ENCODE measurements at regions not wholly inside any gene's neighbourhood (a gene's known extent, or its start where the extent isn't known, plus 50 kb on each side); places are given as distances from the start of the nearest gene placed in this dataset.
"Not testable (repeated sequence)": the region's sequence is repeated elsewhere in the genome, so short reads cannot be mapped to it uniquely, and the experiment has no call there.

GRCh38 chr5:154601014-154601413 lies 123.0 kb upstream of the HAND1 start:
- POLR2A ChIA-PET, result no interaction called here
- CTCF ChIA-PET, result no interaction called here

- ChIA-PET POLR2A (no interaction called here), CTCF (no interaction called here)
Measured at GRCh38 chr5:154598021-154598420, 120.0 kb upstream of the HAND1 start.

DNA sequence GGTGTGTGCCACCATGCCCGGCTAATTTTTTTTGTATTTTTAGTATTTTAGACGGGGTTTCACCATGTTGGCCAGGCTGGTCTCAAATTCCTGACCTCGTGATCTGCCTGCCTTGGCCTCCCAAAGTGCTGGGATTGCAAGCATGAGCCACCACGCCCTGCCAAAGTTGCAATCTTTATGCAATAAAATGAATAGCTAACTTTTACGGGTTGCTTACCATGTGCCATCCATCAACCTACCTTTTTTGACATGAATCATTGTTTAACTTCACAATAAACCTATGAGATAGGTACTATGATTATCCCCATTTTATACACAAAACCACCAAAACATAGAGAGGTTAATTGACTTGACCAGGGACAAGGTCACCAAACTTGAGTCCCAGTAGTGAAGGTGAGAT lies 118.8 kb upstream of the HAND1 start:
- POLR2A ChIA-PET, CTCF ChIA-PET: not testable (repeated sequence)

GRCh38 chr5:154595662-154596061 lies 117.6 kb upstream of the HAND1 start:
- CTCF ChIA-PET, result no interaction called here

GRCh38 chr5:154593796-154594195 lies 115.8 kb upstream of the HAND1 start:
- CTCF ChIA-PET, result interaction anchor here (0.7 kb wide), 1 partner anchor 1968 kb away, joined by 3 read pairs; no protein-coding TSS in a partner anchor
- POLR2A ChIA-PET, result no interaction called here

More at GRCh38 chr5:154595662-154596061, 117.6 kb upstream of the HAND1 start:
- POLR2A ChIA-PET, result no interaction called here

DNA sequence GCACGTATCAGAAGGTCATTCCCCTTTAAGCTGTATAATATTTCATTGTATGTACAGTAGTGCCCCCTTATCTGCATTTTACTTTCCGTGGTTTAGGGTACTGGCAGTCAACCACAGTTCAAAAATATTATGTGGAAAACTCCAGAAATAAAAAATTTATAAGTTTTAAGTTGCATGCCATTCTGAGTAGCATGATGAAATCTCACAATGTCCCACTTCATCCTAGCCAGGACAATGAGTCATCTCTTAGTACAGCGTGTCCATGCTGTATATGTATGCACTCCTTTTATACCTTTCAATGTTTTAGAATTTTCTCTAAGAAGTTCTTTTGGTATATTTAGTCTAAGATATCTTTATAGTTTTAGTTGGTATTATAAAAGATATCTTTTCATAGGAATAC lies 115.0 kb upstream of the HAND1 start:
- ChIA-PET POLR2A (no interaction called here), CTCF (no interaction called here)

GRCh38 chr5:154590093-154590724 lies 112.2 kb upstream of the HAND1 start:
- POLR2A ChIA-PET, result no interaction called here
- CTCF ChIA-PET, result no interaction called here

GRCh38 chr5:154589511-154589910 lies 111.5 kb upstream of the HAND1 start:
- ChIA-PET POLR2A (no interaction called here), CTCF (no interaction called here)

DNA sequence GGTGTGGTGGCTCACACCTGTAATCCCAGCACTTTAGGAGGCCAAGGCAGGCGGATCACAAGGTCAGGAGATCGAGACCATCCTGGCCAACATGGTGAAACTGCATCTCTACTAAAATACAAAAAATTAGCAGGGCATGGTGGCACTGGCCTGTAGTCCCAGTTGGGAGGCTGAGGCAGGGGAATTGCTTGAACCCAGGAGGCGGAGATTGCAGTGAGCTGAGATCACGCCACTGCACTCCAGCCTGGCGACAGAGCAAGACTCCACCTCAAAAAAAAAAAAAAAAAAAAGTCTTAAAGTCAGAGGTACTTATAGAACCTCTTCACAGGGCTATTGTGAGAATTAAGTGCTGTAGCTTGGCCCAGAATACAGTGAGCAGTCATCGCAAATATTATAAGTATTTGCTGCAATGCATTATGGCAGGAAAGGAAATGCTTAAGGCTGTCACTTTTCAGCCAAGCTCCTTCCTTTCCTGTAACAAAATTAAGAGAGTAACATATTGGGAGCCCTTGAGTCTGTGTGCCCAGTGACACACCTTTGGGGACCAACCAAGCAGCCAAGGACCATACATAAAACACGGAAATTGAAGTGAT lies 110.9 kb upstream of the HAND1 start:
- CTCF ChIA-PET, POLR2A ChIA-PET: not testable (repeated sequence)

DNA sequence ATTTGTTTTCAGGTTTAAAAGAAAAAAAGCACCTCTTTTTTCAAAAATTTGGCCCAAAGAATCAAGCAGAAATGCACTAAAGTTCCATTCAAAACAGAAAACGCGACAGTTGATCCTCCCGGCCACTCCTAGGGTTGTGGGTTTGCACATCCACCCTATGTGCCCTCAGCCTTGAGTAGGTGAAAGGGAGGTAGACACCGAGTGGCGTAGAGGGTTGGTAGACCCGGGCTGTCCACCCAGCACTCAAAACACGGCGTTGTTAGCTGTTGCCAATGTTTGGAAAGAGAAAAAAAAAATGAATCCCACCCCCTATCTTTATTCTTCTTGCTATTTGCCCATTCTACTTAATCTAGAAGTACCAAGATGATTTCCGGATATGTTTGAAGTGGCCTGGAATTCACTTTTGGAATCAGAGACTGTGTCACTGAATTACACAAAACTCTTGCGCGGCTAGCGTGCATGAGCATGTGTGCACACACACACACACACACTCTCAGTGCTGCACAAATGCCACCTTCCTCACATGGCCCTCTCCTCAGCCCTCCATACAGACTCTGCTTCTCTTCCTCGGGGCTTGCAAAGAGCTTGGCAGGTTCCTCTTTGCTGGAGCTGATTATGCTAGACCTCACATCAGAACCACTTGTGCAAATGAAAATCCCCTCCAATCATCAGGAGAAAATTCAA lies 110.2 kb upstream of the HAND1 start:
- CTCF ChIA-PET, result no interaction called here
- POLR2A ChIA-PET, result no interaction called here

DNA sequence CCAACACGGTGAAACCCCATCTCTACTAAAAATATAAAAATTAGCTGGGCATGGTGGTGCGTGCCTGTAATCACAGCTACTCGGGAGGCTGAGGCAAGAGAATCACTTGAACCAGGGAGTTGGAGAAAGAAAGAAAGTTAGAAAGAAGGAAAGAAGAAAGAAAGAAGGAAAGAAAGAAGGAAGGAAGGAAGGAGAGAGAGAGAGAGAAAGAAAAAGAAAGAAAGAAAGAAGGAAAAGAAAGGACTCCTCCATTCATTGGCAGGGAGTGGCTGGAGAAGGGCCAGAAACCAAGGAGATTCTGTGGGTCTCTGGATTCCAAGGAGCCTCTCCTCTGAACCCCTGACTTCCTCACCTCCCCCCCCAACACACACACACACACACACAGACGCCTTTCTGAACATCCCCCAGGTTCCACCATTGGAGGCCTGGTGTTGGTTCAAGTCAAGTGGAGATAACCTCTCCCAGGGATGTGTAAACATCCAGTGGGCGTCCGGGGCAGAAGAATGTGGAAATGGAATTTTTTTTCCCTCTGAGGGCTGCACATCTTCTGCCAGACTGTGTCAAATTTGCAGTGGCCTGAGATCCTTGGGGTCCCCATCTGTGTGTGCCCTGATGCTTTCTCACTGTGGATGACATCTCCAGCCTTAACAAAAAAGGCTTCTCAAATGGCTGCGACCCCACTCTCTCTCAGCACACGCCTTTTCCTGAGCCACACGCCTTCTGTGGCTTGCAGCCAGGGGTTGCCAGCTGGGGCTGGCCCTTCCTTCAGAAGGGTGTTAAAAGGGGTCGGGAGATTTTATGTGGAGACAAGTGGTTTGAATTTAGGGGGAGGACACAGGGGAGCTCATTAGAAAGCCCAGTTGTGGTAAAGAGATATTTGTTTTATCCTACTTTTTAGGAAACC lies 109.3 kb upstream of the HAND1 start:
- CTCF ChIA-PET, result no interaction called here
- POLR2A ChIA-PET, result no interaction called here

GRCh38 chr5:154583671-154584177 lies 105.7 kb upstream of the HAND1 start:
- ChIA-PET CTCF (no interaction called here), POLR2A (no interaction called here)

- ChIA-PET POLR2A (no interaction called here), CTCF (no interaction called here)
Measured at GRCh38 chr5:154580422-154580821, 102.4 kb upstream of the HAND1 start.

GRCh38 chr5:154577416-154577815 lies 99.4 kb upstream of the HAND1 start:
- POLR2A ChIA-PET, result no interaction called here
- CTCF ChIA-PET, result no interaction called here

DNA sequence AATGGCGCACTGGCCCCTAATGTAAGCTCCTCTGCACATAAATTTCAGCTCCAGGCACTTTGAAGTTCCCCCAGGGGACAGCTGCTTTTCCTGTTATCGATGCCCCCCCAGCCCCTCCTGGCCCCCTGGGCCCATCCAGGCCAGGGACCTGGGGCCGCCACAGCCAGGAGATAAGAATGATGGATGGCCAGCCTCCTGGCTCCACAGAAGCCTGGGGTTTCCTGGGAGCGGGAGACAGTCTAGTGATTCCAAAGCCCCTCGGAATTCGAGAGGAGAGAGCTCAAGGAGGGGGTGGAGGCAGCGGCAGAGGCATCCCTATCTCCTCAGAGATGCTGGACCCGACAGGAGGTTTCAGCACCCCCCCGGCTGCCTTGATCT lies 98.4 kb upstream of the HAND1 start:
- POLR2A ChIA-PET, result no interaction called here
- CTCF ChIA-PET, result no interaction called here

DNA sequence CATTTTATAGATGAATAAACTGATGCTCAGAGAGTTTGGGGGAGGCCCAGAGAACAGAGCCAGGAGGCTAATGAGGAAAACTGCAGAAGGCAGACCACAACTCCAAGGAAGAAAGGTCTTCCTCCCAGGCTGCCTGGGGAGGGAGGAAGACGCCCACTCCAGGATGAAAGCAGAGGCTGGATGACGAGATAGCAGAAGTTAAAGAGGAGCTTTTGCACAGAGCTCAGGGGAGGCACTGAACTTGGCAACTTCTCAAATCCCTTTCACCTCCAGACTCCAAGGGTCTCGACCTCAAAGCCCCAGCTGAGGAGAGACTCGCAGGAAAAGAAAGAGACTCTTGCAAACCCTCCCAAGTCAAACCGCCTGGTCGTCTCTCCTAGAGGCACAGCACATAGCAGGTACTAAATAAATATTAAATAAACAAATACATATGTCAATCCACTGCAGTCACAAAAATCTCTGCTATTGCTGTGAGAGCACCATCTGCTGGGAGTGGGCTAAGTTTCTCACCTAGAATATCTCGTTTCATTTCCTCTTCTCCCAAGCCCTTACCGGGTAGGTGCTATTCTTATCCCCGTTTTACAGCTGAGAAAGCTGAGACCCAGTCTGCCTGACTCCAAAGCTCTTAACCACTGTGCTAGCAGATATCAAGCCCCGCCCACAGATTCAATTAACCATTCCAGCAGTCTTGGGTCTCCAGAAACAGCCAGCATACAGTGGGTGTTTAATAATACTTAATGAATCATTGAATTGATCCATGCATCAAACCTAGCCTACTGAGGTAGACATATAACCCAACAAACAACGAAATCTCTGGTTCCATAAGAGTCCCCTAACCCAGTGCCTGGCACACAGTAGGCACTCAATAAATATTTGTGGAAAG lies 97.8 kb upstream of the HAND1 start:
- CTCF ChIA-PET, result no interaction called here
- POLR2A ChIA-PET, result no interaction called here

DNA sequence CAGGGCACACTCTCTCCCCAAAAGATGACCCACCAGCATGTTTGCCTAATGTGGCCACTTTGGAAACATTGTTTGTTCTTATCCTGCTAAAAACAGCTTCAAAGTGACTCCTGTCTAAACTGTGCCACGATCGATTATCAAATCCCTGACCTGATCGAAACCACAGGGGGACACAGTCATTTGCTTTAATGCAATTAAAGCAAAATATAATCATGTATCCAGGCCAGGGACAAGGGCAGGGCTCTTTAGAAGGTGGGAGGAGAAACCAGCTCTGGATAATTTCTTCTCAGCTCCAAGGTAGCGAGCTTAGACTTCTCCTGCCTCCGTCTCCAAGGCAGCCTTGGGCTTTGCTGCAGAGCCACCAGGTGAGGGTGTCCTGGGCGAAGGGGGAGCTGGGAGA lies 95.0 kb upstream of the HAND1 start:
- ChIA-PET CTCF (no interaction called here), POLR2A (no interaction called here)

DNA sequence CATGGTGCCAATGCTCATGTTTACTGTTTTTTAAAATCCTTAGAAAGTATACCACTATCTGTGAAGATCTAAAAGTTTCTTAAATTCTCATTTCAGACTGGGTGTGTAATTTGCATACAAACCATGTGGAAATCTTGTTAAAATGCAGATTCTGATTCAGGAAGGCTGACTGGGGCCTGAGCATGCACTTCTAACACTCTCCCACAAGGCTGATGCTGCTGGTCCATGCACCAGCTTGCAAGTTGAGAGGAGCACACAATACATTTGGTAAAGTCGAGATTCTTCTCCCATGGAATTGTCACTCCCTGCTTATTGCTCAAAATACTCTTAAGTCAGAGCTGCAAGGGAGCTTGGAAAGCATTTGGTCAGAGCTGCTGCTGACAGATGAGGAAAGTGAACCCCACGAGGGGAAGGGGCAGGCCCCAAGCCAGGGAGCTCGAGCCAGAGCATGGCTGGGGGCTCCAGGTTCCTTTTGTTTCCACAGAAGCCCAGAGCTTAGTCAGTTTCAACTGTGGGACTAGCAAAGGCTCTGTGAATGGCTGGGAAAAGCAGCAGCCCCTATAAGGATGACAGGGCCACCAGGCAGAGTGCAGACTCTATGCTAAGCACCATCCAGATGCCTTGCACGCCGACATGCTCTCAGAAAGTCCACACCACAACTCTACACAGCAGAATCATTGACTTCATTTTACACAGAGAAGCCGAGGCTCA lies 93.5 kb upstream of the HAND1 start:
- ChIA-PET CTCF (no interaction called here), POLR2A (no interaction called here)

Data from activated CD8-positive, alpha-beta memory T cell treated with anti-CD3 and anti-CD28 coated beads for 36 hours (primary cell).